Activated B cell treated with CpG ODN at 0.5 μM for 24 hours (primary cell): ENCODE measurements at regions not wholly inside any gene's neighbourhood (a gene's known extent, or its start where the extent isn't known, plus 50 kb on each side); places are given as distances from the start of the nearest gene placed in this dataset.

ENCODE experiments used
- ATAC-seq: fragments of 200-7000 bp; cut with Tn5 transposase; one replicate; pipeline ENCODE4 v1.10.0; 2021; ENCODE audit warnings: low read depth, mild to moderate bottlenecking, moderate library complexity
- CTCF ChIA-PET: fragments of 350-600 bp; sonication (Branson Sonifier 250); formaldehyde crosslinking; loops from one replicate; lab custom pipeline; 2021; ENCODE audit warnings: antibody characterized with exemption; lab: Charles Lee
- POLR2A ChIA-PET: fragments of 350-600 bp; sonication (Branson Sonifier 250); formaldehyde crosslinking; loops from one replicate; lab custom pipeline; 2021; ENCODE audit warnings: antibody characterized with exemption; lab: Charles Lee
- DNase-seq: peaks from one replicate; pipeline ENCODE4 v3.0.0; 2022
- H3K27ac Mint-ChIP-seq: one replicate; pipeline ENCODE4 v1.8.0; 2020; ENCODE audit warnings: mixed read lengths
- H3K27me3 Mint-ChIP-seq: one replicate; pipeline ENCODE4 v1.8.0; 2021; ENCODE audit warnings: mixed read lengths
- H3K36me3 Mint-ChIP-seq: one replicate; pipeline ENCODE4 v1.8.0; 2021; ENCODE audit warnings: low read depth, mixed read lengths
- H3K4me1 Mint-ChIP-seq: one replicate; pipeline ENCODE4 v1.8.0; 2021; ENCODE audit warnings: mixed read lengths
- H3K4me3 Mint-ChIP-seq: one replicate; pipeline ENCODE4 v1.8.0; 2020; ENCODE audit warnings: mild to moderate bottlenecking, mixed read lengths
- H3K9me3 Mint-ChIP-seq: one replicate; pipeline ENCODE4 v1.8.0; 2020; ENCODE audit warnings: mixed read lengths
- intact Hi-C: fragments of 100-400 bp; cut with micrococcal nuclease; formaldehyde crosslinking; loops from one replicate; pipeline ENCODE4 v1.15.1; 2024
- TF ChIP-seq, protein P1 (sequence below): fragments of 200-600 bp; IDR thresholded peaks from one replicate; pipeline ENCODE4 v1.8.0; 2022; ENCODE audit warnings: antibody characterized with exemption, mild to moderate bottlenecking

DNA sequence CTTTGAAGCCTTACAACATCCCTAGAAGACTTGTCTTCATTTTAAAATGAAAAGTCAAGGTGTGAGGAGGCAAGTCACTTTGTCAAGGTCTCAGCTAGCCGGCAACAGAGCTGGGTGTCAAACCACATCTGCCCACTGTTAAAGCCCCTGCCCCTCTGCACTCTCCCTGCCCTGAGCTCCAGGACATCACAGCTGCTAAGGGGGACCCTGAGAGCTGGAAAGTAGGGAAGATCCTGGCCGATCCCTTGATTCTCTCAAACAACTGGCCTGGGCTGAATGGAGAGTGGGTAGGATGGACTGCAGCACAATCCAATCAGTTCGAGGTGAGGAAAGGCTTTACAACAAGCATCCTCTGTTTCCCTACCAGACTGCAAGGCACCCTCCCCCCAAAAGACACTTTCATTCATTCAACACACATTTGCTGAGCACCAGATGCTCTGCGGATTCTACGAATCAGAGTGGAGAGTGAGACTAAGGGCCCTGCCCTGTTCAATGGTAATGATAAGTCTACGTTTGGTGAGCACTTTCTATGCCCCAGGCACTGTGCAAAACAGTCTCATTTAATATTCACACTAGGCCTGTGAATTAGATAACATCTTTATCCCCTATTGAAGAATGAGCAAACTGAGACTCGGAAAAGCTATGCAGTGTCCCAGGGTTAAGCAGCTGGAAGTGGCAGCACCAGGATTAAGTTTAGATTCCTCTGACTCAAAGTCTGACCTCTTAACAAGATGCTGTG, 148.1 kb downstream of the HERPUD2 start:
- TF ChIP-seq, protein P1, sequence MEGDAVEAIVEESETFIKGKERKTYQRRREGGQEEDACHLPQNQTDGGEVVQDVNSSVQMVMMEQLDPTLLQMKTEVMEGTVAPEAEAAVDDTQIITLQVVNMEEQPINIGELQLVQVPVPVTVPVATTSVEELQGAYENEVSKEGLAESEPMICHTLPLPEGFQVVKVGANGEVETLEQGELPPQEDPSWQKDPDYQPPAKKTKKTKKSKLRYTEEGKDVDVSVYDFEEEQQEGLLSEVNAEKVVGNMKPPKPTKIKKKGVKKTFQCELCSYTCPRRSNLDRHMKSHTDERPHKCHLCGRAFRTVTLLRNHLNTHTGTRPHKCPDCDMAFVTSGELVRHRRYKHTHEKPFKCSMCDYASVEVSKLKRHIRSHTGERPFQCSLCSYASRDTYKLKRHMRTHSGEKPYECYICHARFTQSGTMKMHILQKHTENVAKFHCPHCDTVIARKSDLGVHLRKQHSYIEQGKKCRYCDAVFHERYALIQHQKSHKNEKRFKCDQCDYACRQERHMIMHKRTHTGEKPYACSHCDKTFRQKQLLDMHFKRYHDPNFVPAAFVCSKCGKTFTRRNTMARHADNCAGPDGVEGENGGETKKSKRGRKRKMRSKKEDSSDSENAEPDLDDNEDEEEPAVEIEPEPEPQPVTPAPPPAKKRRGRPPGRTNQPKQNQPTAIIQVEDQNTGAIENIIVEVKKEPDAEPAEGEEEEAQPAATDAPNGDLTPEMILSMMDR, result no peak
- no peaks in the 10 kb centered on the region for H3K4me1 Mint-ChIP-seq
- peaks cover 2% of the 10 kb centered on the region for H3K27me3 Mint-ChIP-seq
- no peak for DNase-seq
- ChIA-PET CTCF (interaction anchor here (0.6 kb wide), 1 partner anchor 27 kb away, joined by 4 read pairs; no protein-coding TSS in a partner anchor), POLR2A (no interaction called here)
- H3K36me3 Mint-ChIP-seq, result no peaks in the 10 kb centered on the region
- no peak overlapping the region for H3K4me3 Mint-ChIP-seq
- no peaks in the 10 kb centered on the region for H3K9me3 Mint-ChIP-seq
- no peak for ATAC-seq
- H3K27ac Mint-ChIP-seq, result no peak overlapping the region
- intact Hi-C loops, result no loop called here

DNA sequence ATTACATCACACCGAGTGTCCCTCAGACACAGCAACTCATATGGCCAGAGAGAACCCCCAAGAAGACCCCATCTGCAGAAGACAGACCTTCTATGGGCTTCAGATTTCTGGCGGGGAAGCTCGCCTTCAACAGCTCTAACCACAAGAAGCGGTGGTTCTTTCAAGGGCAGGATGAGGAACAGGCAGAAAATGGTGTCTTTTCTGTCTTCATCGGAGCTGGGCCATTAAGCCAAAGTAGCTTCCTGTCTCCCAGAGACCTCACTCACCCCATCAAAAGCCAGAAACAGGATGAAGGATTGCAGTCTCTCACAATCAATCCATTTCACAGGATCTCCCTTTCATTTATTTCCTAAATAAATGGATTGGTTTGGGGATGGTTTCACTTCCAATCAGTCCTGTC, 149.1 kb downstream of the HERPUD2 start:
- no peaks in the 10 kb centered on the region for H3K4me1 Mint-ChIP-seq
- no peaks in the 10 kb centered on the region for H3K36me3 Mint-ChIP-seq
- DNase-seq (no peak), ATAC-seq (no peak)
- H3K27me3 Mint-ChIP-seq, result peaks cover 2% of the 10 kb centered on the region
- H3K27ac Mint-ChIP-seq, result no peak overlapping the region
- CTCF ChIA-PET, result no interaction called here
- H3K9me3 Mint-ChIP-seq, result no peaks in the 10 kb centered on the region
- POLR2A ChIA-PET, result no interaction called here
- intact Hi-C loops, result no loop called here
- TF ChIP-seq, protein P1, result no peak
- H3K4me3 Mint-ChIP-seq, result no peak overlapping the region

DNA sequence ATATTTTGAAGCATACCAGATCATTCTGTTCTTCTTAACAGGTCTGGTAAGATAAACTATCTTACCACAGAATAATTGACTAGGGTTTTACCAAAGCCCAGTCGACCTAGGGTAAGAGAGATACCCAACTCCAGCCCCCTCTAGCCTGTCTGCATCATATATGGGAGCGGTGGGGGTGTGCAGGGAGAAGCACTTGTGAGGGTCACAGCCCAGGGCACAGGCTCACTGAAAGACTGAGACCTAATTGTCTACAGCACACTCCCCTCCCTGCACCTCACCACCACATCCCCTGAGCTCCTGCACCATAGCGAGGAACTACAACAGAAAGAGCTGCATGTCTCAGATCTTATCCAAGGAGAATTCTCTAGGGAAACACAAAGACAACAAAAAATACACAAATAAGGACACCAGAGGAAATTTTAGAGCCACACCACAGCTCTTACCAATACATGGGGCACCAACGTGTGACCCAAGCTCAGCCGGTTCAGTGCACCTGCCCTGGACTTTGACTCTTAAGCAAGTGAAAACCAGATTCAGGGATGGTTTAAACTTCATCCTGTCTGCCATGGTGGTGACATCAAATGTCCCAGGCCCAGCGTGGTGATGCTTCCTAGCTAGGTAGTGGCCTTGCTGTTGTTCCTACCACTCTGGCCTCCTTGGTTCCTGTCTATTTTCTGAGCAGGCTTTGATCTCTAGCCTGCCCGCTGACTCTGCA, 150.8 kb downstream of the HERPUD2 start:
- Mint-ChIP-seq H3K36me3 (no peaks in the 10 kb centered on the region), H3K4me1 (no peaks in the 10 kb centered on the region), H3K27me3 (peaks cover 8% of the 10 kb centered on the region), H3K27ac (no peak overlapping the region), H3K9me3 (no peaks in the 10 kb centered on the region), H3K4me3 (no peak overlapping the region)
- no peak for ATAC-seq
- DNase-seq, result no peak
- intact Hi-C loops, result no loop called here
- POLR2A ChIA-PET, result no interaction called here
- TF ChIP-seq, protein P1, result no peak
- CTCF ChIA-PET, result no interaction called here

DNA sequence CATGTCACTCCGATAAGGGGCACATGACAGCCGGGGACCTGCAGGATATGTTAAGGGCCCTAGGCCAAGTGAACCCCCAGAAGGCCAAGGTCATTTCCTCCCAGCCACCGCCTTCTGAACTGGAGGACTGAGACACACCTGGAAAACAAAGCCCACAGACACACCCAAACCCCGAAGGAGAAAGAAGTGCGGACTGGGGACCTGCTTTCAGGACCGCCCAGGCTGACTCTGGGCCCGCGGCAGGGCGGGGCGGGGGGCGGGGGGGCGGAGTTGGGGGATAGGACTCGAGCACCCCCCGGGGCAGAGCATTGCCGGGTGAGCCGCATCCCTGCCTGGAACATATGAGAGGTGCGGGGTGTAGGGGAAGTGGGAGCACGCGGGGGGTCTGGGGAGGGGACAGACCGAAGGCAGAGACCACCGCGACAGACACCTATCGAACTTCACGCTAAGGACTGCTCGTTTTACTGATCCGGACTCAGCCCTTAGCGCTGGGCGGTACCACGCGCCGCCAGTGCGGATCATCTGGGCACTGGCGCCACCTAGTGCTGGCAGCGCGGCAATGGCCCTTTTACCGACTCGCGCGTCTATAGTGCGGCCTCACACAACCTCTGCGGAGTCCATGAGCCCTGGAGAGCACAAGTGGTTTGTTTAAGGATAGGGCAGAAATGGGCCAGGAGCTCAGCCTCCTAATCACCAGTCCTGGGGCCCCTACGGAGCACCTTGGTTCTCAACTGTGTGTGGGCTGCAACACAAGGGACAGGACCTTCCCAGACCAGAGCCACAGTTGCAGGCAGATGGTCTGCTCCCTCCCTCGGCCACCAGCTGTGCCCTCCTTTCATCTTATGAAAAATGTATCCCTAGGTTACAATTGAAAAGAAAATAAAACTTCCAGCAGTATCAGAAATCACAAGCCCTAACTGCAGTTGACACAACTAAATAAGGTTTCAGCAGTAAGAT, 157.6 kb downstream of the HERPUD2 start:
- no peaks in the 10 kb centered on the region for H3K9me3 Mint-ChIP-seq
- H3K4me3 Mint-ChIP-seq, result peak overlapping the region; percentile 84
- peaks cover 23% of the 10 kb centered on the region for H3K27me3 Mint-ChIP-seq
- DNase-seq, result peak; percentile 76
- ChIA-PET CTCF (interaction anchor here (1.2 kb wide), 1 partner anchor 115 kb away, joined by 3 read pairs; no protein-coding TSS in a partner anchor), POLR2A (no interaction called here)
- peaks cover 4% of the 10 kb centered on the region for H3K4me1 Mint-ChIP-seq
- no peaks in the 10 kb centered on the region for H3K36me3 Mint-ChIP-seq
- TF ChIP-seq, protein P1, result peak; percentile 82
- no peak overlapping the region for H3K27ac Mint-ChIP-seq
- ATAC-seq, result peak; percentile 97
- intact Hi-C loops, result loop anchor here (1.0 kb wide), 5 partner anchors 87 to 464 kb away; no protein-coding TSS in a partner anchor
